Sigmoid colon (tissue), 6 donors: ENCODE measurements at regions not wholly inside any gene's neighbourhood (a gene's known extent, or its start where the extent isn't known, plus 50 kb on each side); places are given as distances from the start of the nearest gene placed in this dataset.

Source experiments
- DNase-seq: peaks from one replicate; pipeline ENCODE4 v3.0.0-alpha.2; 2019
- H3K27ac ChIP-seq, 4 donors: fragments of 200-600 bp; sonication (generic); one replicate each; pipeline ENCODE4 v1.5.1; 2016 to 2019; ENCODE audit warnings: mild to moderate bottlenecking in 1 of 4
- H3K27me3 ChIP-seq, 3 donors: fragments of 200-600 bp; sonication (generic); one replicate each; pipeline ENCODE4 v1.5.1; 2019; ENCODE audit warnings: mild to moderate bottlenecking in 1 of 3
- H3K36me3 ChIP-seq, 4 donors: fragments of 200-600 bp; sonication (generic); one replicate each; pipeline ENCODE4 v1.5.1; 2016 to 2019
- H3K4me1 ChIP-seq, 4 donors: fragments of 200-600 bp; sonication (generic); one replicate each; pipeline ENCODE4 v1.5.1; 2017 to 2019
- H3K4me3 ChIP-seq, 4 donors: fragments of 200-600 bp; sonication (generic); one replicate each; pipeline ENCODE4 v1.5.1; 2017 to 2019; ENCODE audit warnings: mild to moderate bottlenecking in 2 of 4, moderate library complexity in 1 of 4
- H3K9me3 ChIP-seq, 4 donors: fragments of 200-600 bp in 3 of 4; sonication (generic) in 3 of 4; one replicate each; pipeline versions ENCODE4 v1.5.1 to v1.6.1; 2013 to 2019
- EP300 ChIP-seq, 4 donors: sonication (generic); formaldehyde crosslinking; IDR thresholded peaks; one replicate each; pipeline ENCODE4 v1.6.1; 2017; ENCODE audit warnings: antibody characterized with exemption in 4 of 4
- POLR2A ChIP-seq, 2 donors: fragments of 450-650 bp; IDR thresholded peaks; one replicate each; pipeline ENCODE4 v1.6.1; 2016; ENCODE audit warnings: antibody characterized with exemption in 2 of 2, mild to moderate bottlenecking in 2 of 2, moderate library complexity in 2 of 2
- POLR2AphosphoS5 ChIP-seq, 4 donors: sonication (generic); formaldehyde crosslinking; IDR thresholded peaks; one replicate each; pipeline ENCODE4 v1.6.1; 2017; ENCODE audit warnings: antibody characterized with exemption in 4 of 4
- WGBS, 2 donors: extraction: QIAGEN DNeasy Blood & Tissue Kit; methylation state at CpG; one replicate each; pipeline ENCODE4 v1.1.7; 2013; 5-methylcytosine and 5-hydroxymethylcytosine counted together
- intact Hi-C: fragments of 100-400 bp; cut with DNase I; formaldehyde crosslinking; loops from one replicate; pipeline ENCODE4 v1.15.1; 2023
- TF ChIP-seq, protein P1 (sequence below), 4 experiments: fragments of 450-650 bp in 3 of 4; fragments of 200-600 bp in 1 of 4; IDR thresholded peaks; one replicate each; pipeline ENCODE4 v1.5.1; 2016 to 2019; ENCODE audit warnings: antibody characterized with exemption in 4 of 4, mild to moderate bottlenecking in 3 of 4, moderate library complexity in 2 of 4
- donor health status: healthy with polysubstance abuse.
- donor health status: healthy.

GRCh38 chr1:62998845-62999649, 215.1 kb downstream of the ATG4C start:
- DNase-seq = no peak
- TF ChIP-seq POLR2A (IDR thresholded peaks at IDR 0.05) = no peak
- TF ChIP-seq, protein P1, sequence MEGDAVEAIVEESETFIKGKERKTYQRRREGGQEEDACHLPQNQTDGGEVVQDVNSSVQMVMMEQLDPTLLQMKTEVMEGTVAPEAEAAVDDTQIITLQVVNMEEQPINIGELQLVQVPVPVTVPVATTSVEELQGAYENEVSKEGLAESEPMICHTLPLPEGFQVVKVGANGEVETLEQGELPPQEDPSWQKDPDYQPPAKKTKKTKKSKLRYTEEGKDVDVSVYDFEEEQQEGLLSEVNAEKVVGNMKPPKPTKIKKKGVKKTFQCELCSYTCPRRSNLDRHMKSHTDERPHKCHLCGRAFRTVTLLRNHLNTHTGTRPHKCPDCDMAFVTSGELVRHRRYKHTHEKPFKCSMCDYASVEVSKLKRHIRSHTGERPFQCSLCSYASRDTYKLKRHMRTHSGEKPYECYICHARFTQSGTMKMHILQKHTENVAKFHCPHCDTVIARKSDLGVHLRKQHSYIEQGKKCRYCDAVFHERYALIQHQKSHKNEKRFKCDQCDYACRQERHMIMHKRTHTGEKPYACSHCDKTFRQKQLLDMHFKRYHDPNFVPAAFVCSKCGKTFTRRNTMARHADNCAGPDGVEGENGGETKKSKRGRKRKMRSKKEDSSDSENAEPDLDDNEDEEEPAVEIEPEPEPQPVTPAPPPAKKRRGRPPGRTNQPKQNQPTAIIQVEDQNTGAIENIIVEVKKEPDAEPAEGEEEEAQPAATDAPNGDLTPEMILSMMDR (IDR thresholded peaks at IDR 0.05) = no peak
- no peak for TF ChIP-seq POLR2AphosphoS5 (IDR thresholded peaks at IDR 0.05)
- no peak for TF ChIP-seq EP300 (IDR thresholded peaks at IDR 0.05)
- Histone ChIP-seq H3K36me3 (no peaks in the 10 kb centered on the region), H3K9me3 (no peaks in the 10 kb centered on the region), H3K4me3 (no peak overlapping the region), H3K27ac (no peak overlapping the region), H3K4me1 (no peaks in the 10 kb centered on the region), H3K27me3 (peaks cover 0 to 11% (median 0%) of the 10 kb centered on the region in 3 donors)
- WGBS, 2 donors = 80 to 85% methylated on average over 10 of the region's 10 CpGs
- intact Hi-C loops = no loop called here

GRCh38 chr1:63000508-63000907, 216.6 kb downstream of the ATG4C start:
- 30 to 38% methylated on average over 10 of the region's 10 CpGs for WGBS, 2 donors
- H3K36me3 ChIP-seq = no peaks in the 10 kb centered on the region
- intact Hi-C loops = no loop called here

DNA sequence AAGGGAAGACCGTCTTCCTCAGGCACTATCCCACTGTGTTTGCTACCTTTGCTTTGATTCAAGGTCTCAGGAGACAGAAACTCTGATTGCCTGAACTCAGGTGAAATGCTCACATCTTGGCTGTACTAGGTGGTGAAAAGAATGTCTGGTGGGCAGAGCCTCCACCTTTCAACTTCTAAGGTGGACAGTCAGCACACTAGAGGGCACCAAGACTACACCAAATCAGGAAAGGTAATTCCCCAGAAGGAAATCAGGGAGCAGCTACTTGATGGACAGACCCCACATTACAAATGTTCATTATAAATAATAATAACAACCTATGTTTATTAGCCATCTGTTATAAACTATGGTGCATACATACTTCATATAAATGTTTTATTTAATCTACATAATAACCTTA, 220.9 kb downstream of the ATG4C start:
- Histone ChIP-seq H3K27me3 (peaks cover 0 to 9% (median 0%) of the 10 kb centered on the region in 3 donors), H3K9me3 (no peaks in the 10 kb centered on the region), H3K27ac (no peak overlapping the region), H3K4me3 (no peak overlapping the region), H3K4me1 (no peaks in the 10 kb centered on the region), H3K36me3 (no peaks in the 10 kb centered on the region)
- DNase-seq = no peak
- TF ChIP-seq POLR2A (IDR thresholded peaks at IDR 0.05) (no peak), EP300 (IDR thresholded peaks at IDR 0.05) (no peak), POLR2AphosphoS5 (IDR thresholded peaks at IDR 0.05) (no peak)
- TF ChIP-seq, protein P1 (IDR thresholded peaks at IDR 0.05) = no peak
- intact Hi-C loops = no loop called here
- WGBS, 2 donors = 76 to 83% methylated on average over 1 of the region's 1 CpG

More at GRCh38 chr1:63000508-63000907, 216.6 kb downstream of the ATG4C start:
- H3K27ac ChIP-seq = no peak overlapping the region
- H3K9me3 ChIP-seq = no peaks in the 10 kb centered on the region
- H3K4me1 ChIP-seq = no peaks in the 10 kb centered on the region
- peaks cover 0 to 11% (median 0%) of the 10 kb centered on the region in 3 donors for H3K27me3 ChIP-seq
- DNase-seq = no peak
- no peak for TF ChIP-seq POLR2AphosphoS5 (IDR thresholded peaks at IDR 0.05)
- H3K4me3 ChIP-seq = no peak overlapping the region

DNA sequence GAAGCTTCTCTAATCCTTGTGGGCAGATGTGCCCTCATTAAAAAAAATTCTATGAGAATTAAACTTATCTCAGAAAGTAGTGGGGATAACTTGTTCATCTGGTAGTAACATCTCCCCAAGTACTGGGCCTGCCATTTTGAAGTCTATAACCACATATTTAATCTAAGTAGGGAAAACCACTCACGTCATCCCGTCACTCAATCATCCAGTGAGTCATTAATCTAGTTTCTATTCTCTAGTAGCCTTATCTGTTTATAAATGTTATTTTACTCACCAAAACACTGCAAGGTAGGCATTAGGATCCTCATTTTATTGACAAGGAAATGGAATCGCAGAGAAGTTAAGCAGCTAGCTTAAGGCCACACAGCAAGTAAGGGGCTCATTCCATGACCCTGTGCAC, 221.9 kb downstream of the ATG4C start:
- H3K9me3 ChIP-seq = no peaks in the 10 kb centered on the region
- DNase-seq = no peak
- no peaks in the 10 kb centered on the region for H3K4me1 ChIP-seq
- no peak overlapping the region for H3K27ac ChIP-seq
- intact Hi-C loops = no loop called here
- H3K27me3 ChIP-seq = peaks cover 0 to under 1% (median 0%) of the 10 kb centered on the region in 3 donors
- TF ChIP-seq POLR2A (IDR thresholded peaks at IDR 0.05) (no peak), EP300 (IDR thresholded peaks at IDR 0.05) (no peak), POLR2AphosphoS5 (IDR thresholded peaks at IDR 0.05) (no peak)
- TF ChIP-seq, protein P1 (IDR thresholded peaks at IDR 0.05) = no peak
- WGBS, 2 donors = 90 to 91% methylated on average over 3 of the region's 3 CpGs
- H3K4me3 ChIP-seq = no peak overlapping the region
- no peaks in the 10 kb centered on the region for H3K36me3 ChIP-seq

GRCh38 chr1:63009421-63009820, 225.5 kb downstream of the ATG4C start:
- Histone ChIP-seq H3K9me3 (no peaks in the 10 kb centered on the region), H3K36me3 (no peaks in the 10 kb centered on the region), H3K27me3 (no peaks in the 10 kb centered on the region), H3K27ac (no peak overlapping the region), H3K4me3 (no peak overlapping the region), H3K4me1 (no peaks in the 10 kb centered on the region)
- DNase-seq = no peak
- intact Hi-C loops = no loop called here
- TF ChIP-seq, protein P1 (IDR thresholded peaks at IDR 0.05) = no peak
- no peak for TF ChIP-seq EP300 (IDR thresholded peaks at IDR 0.05)
- TF ChIP-seq POLR2AphosphoS5 (IDR thresholded peaks at IDR 0.05) = no peak
- TF ChIP-seq POLR2A (IDR thresholded peaks at IDR 0.05) = no peak
- WGBS, 2 donors = 74 to 88% methylated on average over 3 of the region's 3 CpGs
